Activated CD4-positive, alpha-beta T cell treated with anti-CD3 and anti-CD28 coated beads, Interleukin-2, amount 10 ng/mL, durations not matched to agents 24 days and 14 days (primary cell): ENCODE measurements at regions not wholly inside any gene's neighbourhood (a gene's known extent, or its start where the extent isn't known, plus 50 kb on each side); places are given as distances from the start of the nearest gene placed in this dataset.

Experiments
- DNase-seq: peaks from one replicate; pipeline ENCODE4 v3.0.0; 2022
- H3K27ac Mint-ChIP-seq: one replicate; pipeline ENCODE4 v1.8.0; 2022; ENCODE audit warnings: mild to moderate bottlenecking, mixed read lengths
- H3K27me3 Mint-ChIP-seq: one replicate; pipeline ENCODE4 v1.8.0; 2022; ENCODE audit warnings: mixed read lengths
- H3K36me3 Mint-ChIP-seq: one replicate; pipeline ENCODE4 v1.8.0; 2022; ENCODE audit warnings: low read depth, mild to moderate bottlenecking, mixed read lengths
- H3K4me1 Mint-ChIP-seq: one replicate; pipeline ENCODE4 v1.8.0; 2021; ENCODE audit warnings: mixed read lengths
- H3K4me3 Mint-ChIP-seq: one replicate; pipeline ENCODE4 v1.8.0; 2022; ENCODE audit warnings: mild to moderate bottlenecking, moderate library complexity, mixed read lengths
- H3K9me3 Mint-ChIP-seq: one replicate; pipeline ENCODE4 v1.8.0; 2021; ENCODE audit warnings: mixed read lengths
- intact Hi-C: fragments of 100-400 bp; cut with micrococcal nuclease; formaldehyde crosslinking; loops from one replicate; pipeline ENCODE4 v1.15.1; 2023

DNA sequence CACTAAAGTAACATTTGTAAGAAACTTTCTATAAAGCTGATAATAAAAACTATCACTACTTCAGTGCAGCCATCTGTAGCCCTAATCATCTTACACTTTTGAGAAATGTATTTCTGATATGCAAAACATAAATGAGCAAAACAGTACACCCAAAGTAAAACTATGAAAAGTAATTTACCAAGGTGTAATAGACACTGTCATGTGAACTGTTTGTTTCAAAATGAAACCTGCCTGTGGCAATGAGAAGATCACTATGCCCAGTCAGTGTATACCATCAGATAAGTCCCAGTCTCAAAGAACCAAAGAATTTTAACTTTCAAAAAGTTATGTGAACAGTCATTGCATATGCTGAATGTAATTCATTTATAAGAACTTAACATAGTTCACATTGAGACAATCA lies 398.1 kb downstream of the CDC14C start:
- Mint-ChIP-seq H3K27me3 (no peaks in the 10 kb centered on the region), H3K27ac (no peak overlapping the region), H3K4me3 (no peak overlapping the region), H3K36me3 (no peaks in the 10 kb centered on the region), H3K4me1 (no peaks in the 10 kb centered on the region), H3K9me3 (no peaks in the 10 kb centered on the region)
- no peak for DNase-seq
- intact Hi-C loops: no loop called here

DNA sequence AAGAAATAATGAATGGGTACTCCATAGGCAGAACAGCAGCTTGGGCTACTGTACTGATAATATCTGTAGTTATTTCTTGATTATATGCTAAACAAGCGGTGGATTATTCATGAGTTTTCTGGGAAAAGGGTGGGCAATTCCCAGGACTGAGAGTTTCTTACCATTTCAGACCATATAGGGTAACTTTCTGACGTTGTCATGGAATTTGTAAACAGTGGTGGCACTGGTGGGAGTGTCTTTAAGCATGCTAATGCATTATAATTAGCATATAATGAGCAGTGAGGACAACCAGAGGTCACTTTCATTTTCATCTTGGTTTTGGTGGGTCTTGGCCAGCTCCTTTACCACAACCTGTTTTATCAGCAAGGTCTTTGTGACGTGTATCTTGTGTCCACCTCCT lies 399.7 kb downstream of the CDC14C start:
- Mint-ChIP-seq H3K4me1 (no peaks in the 10 kb centered on the region), H3K36me3 (no peaks in the 10 kb centered on the region), H3K27me3 (no peaks in the 10 kb centered on the region), H3K9me3 (no peaks in the 10 kb centered on the region), H3K4me3 (no peak overlapping the region), H3K27ac (no peak overlapping the region)
- intact Hi-C loops: no loop called here
- DNase-seq: no peak

DNA sequence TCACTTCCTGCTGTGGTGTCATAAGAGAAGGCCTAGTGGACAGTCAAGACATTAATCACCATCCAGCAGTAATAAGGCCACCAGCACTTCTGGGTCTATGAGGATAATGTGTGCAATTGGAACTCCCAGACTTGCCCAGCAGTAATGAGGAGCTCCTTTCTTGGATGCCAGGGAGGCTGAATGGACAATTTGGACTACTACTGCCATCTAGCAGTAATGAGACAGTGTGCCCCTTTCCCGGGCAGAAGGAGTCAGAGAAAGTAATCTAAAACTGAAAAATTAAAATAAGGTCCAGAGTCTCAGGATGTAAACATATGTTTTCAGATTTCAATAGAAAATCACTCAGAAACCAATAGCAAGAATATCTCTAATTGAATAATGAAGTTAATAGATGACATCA lies 400.4 kb downstream of the CDC14C start:
- H3K4me1 Mint-ChIP-seq: no peaks in the 10 kb centered on the region
- no peak overlapping the region for H3K4me3 Mint-ChIP-seq
- no peak for DNase-seq
- H3K9me3 Mint-ChIP-seq: no peaks in the 10 kb centered on the region
- H3K36me3 Mint-ChIP-seq: no peaks in the 10 kb centered on the region
- no peaks in the 10 kb centered on the region for H3K27me3 Mint-ChIP-seq
- no peak overlapping the region for H3K27ac Mint-ChIP-seq
- intact Hi-C loops: no loop called here

DNA sequence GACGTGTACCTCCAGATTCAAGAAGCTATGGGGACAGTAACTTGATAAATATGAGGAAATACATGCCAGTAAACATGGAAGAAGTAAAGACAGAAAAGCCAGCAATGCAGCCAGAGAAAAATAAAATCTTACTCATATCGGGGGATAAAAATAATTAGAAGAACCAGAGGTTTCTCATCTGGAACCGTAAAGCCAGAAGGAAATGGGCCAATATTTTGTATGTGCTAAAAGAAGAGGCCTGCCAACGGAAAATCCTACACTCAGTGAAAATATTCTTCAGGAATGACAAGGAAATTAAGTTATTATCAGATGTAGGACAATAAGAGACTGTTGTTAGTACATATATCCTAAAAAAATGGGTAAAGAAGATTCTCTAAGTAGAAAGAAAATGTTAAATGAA lies 401.2 kb downstream of the CDC14C start:
- Mint-ChIP-seq H3K27ac (no peak overlapping the region), H3K4me1 (no peaks in the 10 kb centered on the region), H3K27me3 (no peaks in the 10 kb centered on the region), H3K36me3 (no peaks in the 10 kb centered on the region), H3K9me3 (no peaks in the 10 kb centered on the region), H3K4me3 (no peak overlapping the region)
- DNase-seq: no peak
- intact Hi-C loops: no loop called here

DNA sequence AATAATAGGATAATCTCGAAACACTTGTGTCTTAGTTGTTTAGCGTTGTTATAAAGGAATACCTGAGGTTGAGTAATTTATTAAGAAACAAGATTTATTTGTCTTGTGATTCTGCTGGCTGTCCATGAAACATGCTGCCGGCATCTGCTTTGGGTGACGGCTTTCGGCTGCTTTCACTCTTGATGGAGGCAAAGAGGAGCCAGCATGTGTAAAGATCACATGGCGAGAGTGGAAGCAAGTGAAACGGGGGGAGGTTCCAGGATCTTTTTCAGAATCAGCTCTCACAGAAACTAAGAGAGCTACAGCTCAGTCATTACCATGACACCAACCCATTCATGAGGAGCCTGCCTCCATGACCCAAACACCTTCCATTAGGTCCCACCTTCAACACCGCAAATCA lies 402.8 kb downstream of the CDC14C start:
- Mint-ChIP-seq H3K36me3 (no peaks in the 10 kb centered on the region), H3K4me3 (no peak overlapping the region), H3K9me3 (no peaks in the 10 kb centered on the region), H3K4me1 (no peaks in the 10 kb centered on the region), H3K27me3 (no peaks in the 10 kb centered on the region), H3K27ac (no peak overlapping the region)
- no peak for DNase-seq
- intact Hi-C loops: no loop called here

DNA sequence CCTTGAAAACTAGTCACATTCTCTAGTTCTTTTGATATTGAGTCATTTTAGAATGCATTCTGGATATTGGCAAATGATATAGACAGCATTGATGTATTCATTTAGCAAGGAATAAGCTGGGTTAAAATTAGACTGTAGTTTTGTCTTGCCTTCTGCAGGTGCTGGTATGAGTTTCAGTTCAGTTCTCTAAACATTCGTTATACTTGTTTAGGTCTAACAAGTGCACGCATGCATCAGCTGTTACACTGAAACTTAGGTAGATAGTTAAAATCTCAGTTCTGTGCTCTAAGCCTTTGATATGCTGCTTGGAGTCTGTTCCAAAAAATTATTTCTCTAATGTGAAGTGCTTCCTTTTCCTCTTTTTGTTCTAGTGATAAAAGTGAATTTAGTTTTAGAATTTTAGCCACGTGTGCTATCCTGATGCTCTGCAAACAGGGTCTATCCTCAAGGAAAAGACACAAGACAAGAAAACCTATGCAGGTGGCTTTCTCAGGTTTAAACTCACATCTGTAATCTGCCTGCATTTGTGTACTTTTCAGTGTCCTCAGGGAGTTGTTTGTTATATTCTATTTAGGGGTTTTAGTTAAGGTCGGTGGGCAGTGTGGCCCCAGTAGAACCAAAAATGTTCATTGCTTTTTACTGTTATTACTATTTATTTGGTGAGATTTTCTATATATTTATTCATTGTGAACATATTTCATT lies 409.0 kb downstream of the CDC14C start:
- Mint-ChIP-seq H3K36me3 (no peaks in the 10 kb centered on the region), H3K9me3 (no peaks in the 10 kb centered on the region), H3K4me3 (no peak overlapping the region), H3K27ac (no peak overlapping the region), H3K4me1 (no peaks in the 10 kb centered on the region), H3K27me3 (no peaks in the 10 kb centered on the region)
- intact Hi-C loops: no loop called here
- DNase-seq: no peak

DNA sequence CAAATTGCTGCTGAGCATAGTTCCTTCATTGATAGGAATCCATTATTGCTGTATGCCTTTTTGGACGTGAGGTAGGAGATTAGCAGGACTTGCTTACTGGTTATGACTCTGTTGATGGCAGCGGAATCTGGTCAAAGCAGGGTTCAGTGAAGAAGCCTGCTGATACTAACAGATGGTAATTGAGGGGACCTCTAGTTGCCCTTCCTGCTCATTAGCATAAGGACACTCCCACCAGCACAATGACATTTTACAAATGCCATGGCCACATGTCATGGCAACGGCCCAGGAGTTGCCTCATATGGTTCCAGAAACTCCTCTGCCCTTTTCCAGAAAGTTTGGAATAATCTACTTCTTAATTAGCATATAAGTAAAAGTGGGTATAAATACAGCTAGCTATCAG lies 417.5 kb downstream of the CDC14C start:
- intact Hi-C loops: no loop called here
- Mint-ChIP-seq H3K36me3 (no peaks in the 10 kb centered on the region), H3K4me1 (no peaks in the 10 kb centered on the region), H3K9me3 (no peaks in the 10 kb centered on the region), H3K27me3 (no peaks in the 10 kb centered on the region), H3K4me3 (no peak overlapping the region), H3K27ac (no peak overlapping the region)
- no peak for DNase-seq

DNA sequence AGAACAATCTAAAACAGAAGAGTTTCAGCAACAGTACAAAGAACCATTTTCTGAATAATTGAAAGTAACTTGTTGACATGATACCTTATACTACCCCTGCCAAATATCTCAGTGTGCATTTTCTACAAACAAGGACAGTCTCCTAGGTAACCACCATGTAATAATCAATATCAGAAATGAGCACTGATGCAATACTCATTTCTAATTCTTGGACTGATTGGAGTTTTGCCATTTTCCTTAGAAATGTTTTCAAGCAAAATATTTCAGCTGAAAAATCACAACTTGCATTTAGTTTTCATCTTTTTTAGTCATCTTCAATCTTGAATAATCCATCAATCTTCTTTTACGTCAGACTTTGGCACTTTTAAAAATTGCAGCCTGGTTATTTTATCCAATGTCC lies 420.2 kb downstream of the CDC14C start:
- Mint-ChIP-seq H3K27me3 (no peaks in the 10 kb centered on the region), H3K4me3 (no peak overlapping the region), H3K9me3 (no peaks in the 10 kb centered on the region), H3K4me1 (no peaks in the 10 kb centered on the region), H3K27ac (no peak overlapping the region), H3K36me3 (no peaks in the 10 kb centered on the region)
- DNase-seq: no peak
- intact Hi-C loops: no loop called here

DNA sequence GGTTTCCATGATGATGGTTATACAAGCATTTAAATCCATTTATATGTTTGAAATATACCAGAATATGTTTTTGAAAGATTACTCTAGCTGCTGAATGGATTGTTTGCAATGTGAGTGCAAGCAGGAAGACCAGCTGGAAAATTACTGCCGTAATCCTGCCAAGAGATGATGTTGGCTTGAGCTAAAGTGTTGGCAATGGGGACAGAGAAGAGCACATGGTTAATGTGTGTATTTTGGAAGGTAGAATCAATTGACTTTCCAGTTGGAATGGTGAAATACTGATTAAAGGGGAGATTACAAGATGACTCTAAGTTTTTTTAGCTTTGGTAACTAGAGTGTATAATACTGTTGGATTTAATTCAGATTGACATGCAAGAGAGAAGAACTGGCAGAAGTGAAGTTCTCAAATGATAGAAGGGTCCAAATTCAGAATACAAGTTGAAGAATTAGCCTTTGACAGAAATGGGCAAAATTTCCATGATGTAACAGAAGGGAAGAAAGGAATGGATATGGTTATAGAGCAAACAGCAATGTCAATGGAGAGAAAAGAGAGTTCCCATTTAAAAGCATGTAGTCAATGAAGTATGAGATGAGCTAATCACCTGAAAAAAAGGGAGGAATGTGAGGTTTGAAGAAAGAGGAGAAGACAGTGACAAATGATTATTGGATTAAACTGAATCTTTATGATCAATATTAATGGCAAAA lies 422.0 kb downstream of the CDC14C start:
- H3K36me3 Mint-ChIP-seq: no peaks in the 10 kb centered on the region
- H3K9me3 Mint-ChIP-seq: no peaks in the 10 kb centered on the region
- no peak overlapping the region for H3K27ac Mint-ChIP-seq
- H3K4me1 Mint-ChIP-seq: no peaks in the 10 kb centered on the region
- H3K4me3 Mint-ChIP-seq: no peak overlapping the region
- intact Hi-C loops: no loop called here
- no peaks in the 10 kb centered on the region for H3K27me3 Mint-ChIP-seq
- DNase-seq: no peak

DNA sequence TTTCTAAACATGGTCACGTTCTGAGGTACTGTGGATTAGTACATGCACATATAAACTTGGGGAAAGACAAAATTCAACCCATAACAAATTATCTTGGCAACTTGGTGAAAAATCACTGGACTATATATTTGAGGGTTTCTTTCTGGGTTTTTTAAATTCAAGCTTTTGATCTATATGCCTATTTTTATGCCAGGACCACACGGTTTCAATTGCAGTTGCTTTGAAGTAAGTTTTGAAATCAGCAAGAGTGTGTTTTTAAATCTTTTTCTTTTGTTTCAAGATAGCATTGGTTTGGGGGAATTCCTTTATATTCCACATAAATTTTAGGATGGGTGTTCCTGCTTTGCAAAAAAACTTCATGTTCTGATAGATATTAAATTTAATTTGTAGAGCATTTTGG lies 406.4 kb upstream of the VWC2 start:
- intact Hi-C loops: no loop called here
- no peaks in the 10 kb centered on the region for H3K4me1 Mint-ChIP-seq
- H3K4me3 Mint-ChIP-seq: no peak overlapping the region
- DNase-seq: no peak
- H3K9me3 Mint-ChIP-seq: no peaks in the 10 kb centered on the region
- no peaks in the 10 kb centered on the region for H3K36me3 Mint-ChIP-seq
- H3K27ac Mint-ChIP-seq: no peak overlapping the region
- H3K27me3 Mint-ChIP-seq: no peaks in the 10 kb centered on the region

DNA sequence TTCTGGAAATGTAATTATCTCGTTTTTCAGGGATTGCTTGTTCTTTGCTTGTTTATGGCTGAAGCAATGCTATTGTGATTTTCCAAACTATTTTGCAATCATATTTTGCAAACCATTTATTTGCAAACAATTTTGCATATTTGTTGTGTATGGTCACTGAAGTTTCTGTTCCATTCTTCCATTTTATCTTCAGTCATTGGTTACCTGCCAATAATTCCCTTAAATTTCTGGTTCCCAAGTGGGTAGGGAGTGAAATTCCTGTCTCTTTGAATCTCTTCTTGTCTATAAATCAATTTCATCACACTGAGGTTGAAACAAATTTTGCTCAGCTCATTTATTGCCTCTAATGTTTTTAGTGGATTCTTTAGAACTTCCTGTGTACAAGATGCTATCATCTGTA lies 401.7 kb upstream of the VWC2 start:
- Mint-ChIP-seq H3K27me3 (no peaks in the 10 kb centered on the region), H3K9me3 (no peaks in the 10 kb centered on the region), H3K4me1 (no peaks in the 10 kb centered on the region), H3K36me3 (no peaks in the 10 kb centered on the region), H3K4me3 (no peak overlapping the region), H3K27ac (no peak overlapping the region)
- intact Hi-C loops: no loop called here
- DNase-seq: no peak

DNA sequence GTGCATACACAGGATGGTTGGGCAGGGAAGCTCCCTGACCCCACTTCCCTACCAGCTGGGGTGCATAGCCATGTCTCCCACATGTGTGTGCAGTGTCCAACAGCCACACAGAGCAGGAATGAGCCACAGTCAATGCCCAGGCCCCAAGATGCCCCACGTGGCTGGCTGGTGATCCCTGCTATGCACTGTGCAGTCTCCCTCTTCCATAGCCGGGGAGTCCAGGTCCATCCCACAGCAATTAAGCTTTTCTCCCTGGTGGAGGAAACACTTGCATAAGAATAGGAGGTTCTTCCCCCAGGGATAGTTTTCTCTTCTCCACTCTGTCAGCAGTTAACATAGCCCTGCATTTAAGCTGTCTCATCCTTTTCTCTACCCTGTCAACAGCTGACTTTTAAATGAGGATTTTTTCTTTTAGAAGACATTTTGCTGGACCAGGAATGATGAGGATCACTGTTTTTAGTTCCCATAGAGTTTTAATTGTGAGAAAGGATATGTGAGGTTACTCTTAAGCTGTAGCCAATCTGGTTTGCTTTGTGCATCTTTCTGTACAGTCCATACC lies 396.5 kb upstream of the VWC2 start:
- no peak for DNase-seq
- Mint-ChIP-seq H3K36me3 (no peaks in the 10 kb centered on the region), H3K4me3 (no peak overlapping the region), H3K4me1 (no peaks in the 10 kb centered on the region), H3K27ac (no peak overlapping the region), H3K9me3 (no peaks in the 10 kb centered on the region), H3K27me3 (no peaks in the 10 kb centered on the region)
- intact Hi-C loops: no loop called here

DNA sequence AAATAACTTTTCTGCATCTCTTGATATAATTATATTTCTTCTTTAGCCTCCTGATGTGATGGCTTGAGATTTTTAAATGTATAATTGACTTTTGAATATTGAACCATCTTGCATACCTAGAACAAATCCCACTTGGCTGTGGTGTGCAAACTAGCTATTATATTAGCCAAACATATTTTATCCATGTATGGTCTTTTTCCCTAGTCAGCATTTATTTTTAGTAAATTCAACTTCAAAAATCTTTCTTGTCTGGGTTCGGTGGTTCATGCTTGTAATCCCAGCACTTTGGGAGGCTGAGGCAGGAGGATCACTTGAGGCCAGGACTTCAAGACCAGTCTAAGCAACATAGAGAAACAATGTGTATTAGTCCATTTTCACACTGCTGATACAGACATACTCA lies 386.6 kb upstream of the VWC2 start:
- Mint-ChIP-seq H3K27ac (no peak overlapping the region), H3K4me3 (no peak overlapping the region), H3K27me3 (no peaks in the 10 kb centered on the region), H3K4me1 (no peaks in the 10 kb centered on the region), H3K36me3 (no peaks in the 10 kb centered on the region), H3K9me3 (no peaks in the 10 kb centered on the region)
- intact Hi-C loops: no loop called here
- DNase-seq: no peak

DNA sequence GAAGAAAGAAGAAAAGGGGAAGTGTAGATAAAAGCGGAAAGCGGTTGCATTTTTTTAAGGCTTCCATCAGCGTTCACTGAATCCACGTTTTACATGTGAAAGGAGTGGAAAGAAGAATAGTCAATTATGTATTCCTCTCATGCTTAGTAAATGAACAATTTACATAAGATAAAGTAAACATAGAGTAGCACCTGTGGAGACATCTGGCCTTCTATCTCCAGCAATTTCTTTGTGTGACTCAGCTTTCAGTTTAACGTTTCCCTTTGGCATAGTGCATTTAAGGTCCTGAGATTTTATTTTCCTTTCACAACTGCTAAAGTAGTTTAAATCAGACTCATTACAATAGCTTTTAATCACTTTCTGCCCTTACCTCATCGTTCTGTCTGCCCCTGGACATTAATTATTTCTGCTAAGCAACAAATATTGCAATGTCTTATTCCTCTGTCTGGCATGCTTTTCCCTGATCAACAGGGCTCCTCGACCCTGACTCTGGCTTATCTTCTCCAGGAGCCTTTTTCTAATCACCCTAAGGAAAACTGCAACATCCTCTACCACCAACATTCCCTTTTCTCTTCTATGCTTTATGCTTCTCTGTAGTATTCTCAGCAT lies 383.5 kb upstream of the VWC2 start:
- Mint-ChIP-seq H3K4me3 (no peak overlapping the region), H3K4me1 (no peaks in the 10 kb centered on the region), H3K27ac (no peak overlapping the region), H3K9me3 (no peaks in the 10 kb centered on the region), H3K36me3 (no peaks in the 10 kb centered on the region), H3K27me3 (no peaks in the 10 kb centered on the region)
- intact Hi-C loops: no loop called here
- no peak for DNase-seq
